IMR-90 (cell line): ENCODE measurements at regions not wholly inside any gene's neighbourhood (a gene's known extent, or its start where the extent isn't known, plus 50 kb on each side); places are given as distances from the start of the nearest gene placed in this dataset.

Experiments
- ATAC-seq: fragments of 200-7000 bp; cut with Tn5 transposase; 2 replicates; pipeline ENCODE4 v1.9.1; 2020; ENCODE audit warnings: low read depth, mild to moderate bottlenecking, moderate library complexity
- BruUV-seq: library from RNA; stranded (reverse); fragments of 400-500 nt; replicated peaks from 2 replicates; lab custom pipeline; 2021; lab: Mats Ljungman, UMichigan
- CTCF ChIA-PET: fragments of 300-600 bp; formaldehyde crosslinking; extraction: SDS; loops from one replicate; lab custom pipeline; 2021; ENCODE audit warnings: antibody characterized with exemption; lab: Yijun Ruan, JAX
- POLR2A ChIA-PET: fragments of 300-600 bp; sonication (Branson Sonifier 250); formaldehyde crosslinking; loops from one replicate; lab custom pipeline; 2022; ENCODE audit warnings: antibody characterized with exemption; ENCODE audit not compliant: unreplicated experiment; lab: Charles Lee
- DNase-seq: peaks from one replicate; pipeline ENCODE4 v3.0.0; 2013
- H2AFZ ChIP-seq: replicated peaks from 2 replicates; pipeline ENCODE3; 2013; ENCODE audit warnings: low read length, mild to moderate bottlenecking; ENCODE audit not compliant: poor library complexity
- H2AK5ac ChIP-seq: 2 replicates; pipeline ENCODE4 v1.6.1; 2013; ENCODE audit warnings: low read depth, low read length, inconsistent platforms
- H2AK9ac ChIP-seq: replicated peaks from 2 replicates; pipeline ENCODE3; 2013; ENCODE audit warnings: mild to moderate bottlenecking, low read depth, low read length, moderate library complexity; ENCODE audit not compliant: poor library complexity
- H2BK120ac ChIP-seq: 2 replicates; pipeline ENCODE4 v1.6.1; 2013; ENCODE audit warnings: low read depth, low read length, inconsistent platforms
- H2BK15ac ChIP-seq: 3 replicates; pipeline ENCODE4 v1.6.1; 2013; ENCODE audit warnings: low read depth, low read length, inconsistent platforms
- H2BK20ac ChIP-seq: 2 replicates; pipeline ENCODE4 v1.6.1; 2013; ENCODE audit warnings: low read depth, mild to moderate bottlenecking, inconsistent platforms, low read length, moderate library complexity
- H2BK5ac ChIP-seq: 2 replicates; pipeline ENCODE4 v1.6.1; 2013; ENCODE audit warnings: mild to moderate bottlenecking, low read depth, low read length, inconsistent platforms; ENCODE audit not compliant: poor library complexity, severe bottlenecking
- H3K14ac ChIP-seq: replicated peaks from 2 replicates; pipeline ENCODE4 v1.6.1; 2013; ENCODE audit warnings: low read depth, low read length, inconsistent platforms
- H3K18ac ChIP-seq: 2 replicates; pipeline ENCODE4 v1.6.1; 2013; ENCODE audit warnings: low read depth, low read length, control low read depth
- H3K23ac ChIP-seq: 2 replicates; pipeline ENCODE4 v1.6.1; 2013; ENCODE audit warnings: low read depth, low read length, inconsistent platforms
- H3K27ac ChIP-seq: 2 replicates; pipeline ENCODE4 v1.5.1; 2013; ENCODE audit warnings: mild to moderate bottlenecking, control low read depth, low read length; ENCODE audit not compliant: insufficient read depth
- H3K27me3 ChIP-seq: 2 replicates; pipeline ENCODE4 v1.6.1; 2013; ENCODE audit warnings: low read length; ENCODE audit not compliant: control insufficient read depth, insufficient read depth
- H3K36me3 ChIP-seq: 2 replicates; pipeline ENCODE4 v1.6.1; 2013; ENCODE audit warnings: low read length, mixed read lengths; ENCODE audit not compliant: control insufficient read depth, insufficient read depth
- H3K4ac ChIP-seq: 2 replicates; pipeline ENCODE4 v1.6.1; 2013; ENCODE audit warnings: low read depth, low read length, inconsistent platforms
- H3K4me1 ChIP-seq: 2 replicates; pipeline ENCODE4 v1.6.1; 2013; ENCODE audit warnings: low read length, mixed read lengths; ENCODE audit not compliant: control insufficient read depth, insufficient read depth
- H3K4me2 ChIP-seq: 2 replicates; pipeline ENCODE4 v1.6.1; 2013; ENCODE audit warnings: low read depth, mild to moderate bottlenecking, control low read depth, low read length, moderate library complexity
- H3K4me3 ChIP-seq: 2 replicates; pipeline ENCODE4 v1.5.1; 2013; ENCODE audit warnings: low read depth, mild to moderate bottlenecking, control low read depth, low read length, moderate library complexity; ENCODE audit not compliant: insufficient read depth
- H3K56ac ChIP-seq: 2 replicates; pipeline ENCODE4 v1.6.1; 2013; ENCODE audit warnings: low read length, inconsistent platforms; ENCODE audit not compliant: insufficient read depth; ENCODE audit errors: extremely low read depth
- H3K79me1 ChIP-seq, 2 experiments: 2 replicates each; pipeline ENCODE4 v1.6.1; 2013; ENCODE audit warnings: low read length in 2 of 2, inconsistent platforms in 1 of 2, low read depth in 1 of 2
- H3K9ac ChIP-seq: 2 replicates; pipeline ENCODE4 v1.6.1; 2013; ENCODE audit warnings: low read depth, low read length, control low read depth
- H3K9me1 ChIP-seq: 2 replicates; pipeline ENCODE4 v1.6.1; 2013; ENCODE audit warnings: low read length, inconsistent platforms; ENCODE audit not compliant: insufficient read depth
- H3K9me3 ChIP-seq: 2 replicates; pipeline ENCODE4 v1.6.1; 2013; ENCODE audit warnings: low read length; ENCODE audit not compliant: control insufficient read depth, insufficient read depth
- H4K20me1 ChIP-seq: 2 replicates; pipeline ENCODE4 v1.6.1; 2013; ENCODE audit warnings: low read length, inconsistent platforms; ENCODE audit not compliant: insufficient read depth
- H4K5ac ChIP-seq: 2 replicates; pipeline ENCODE4 v1.6.1; 2013; ENCODE audit warnings: mild to moderate bottlenecking, low read depth, low read length, control low read depth
- H4K8ac ChIP-seq, 2 experiments: 2 replicates each; pipeline ENCODE4 v1.6.1; 2013; ENCODE audit warnings: low read depth in 2 of 2, low read length in 2 of 2, control low read depth in 1 of 2, inconsistent platforms in 1 of 2
- H4K91ac ChIP-seq: 2 replicates; pipeline ENCODE4 v1.6.1; 2013; ENCODE audit warnings: low read depth, low read length, inconsistent platforms; ENCODE audit not compliant: insufficient read depth
- BHLHE40 ChIP-seq: fragments of 150-350 bp; IDR thresholded peaks from 2 replicates; pipeline ENCODE4 v1.6.1; 2016; ENCODE audit warnings: mild to moderate bottlenecking, low read depth, low read length
- CEBPB ChIP-seq: IDR thresholded peaks from 2 replicates; pipeline ENCODE4 v1.6.1; 2012; ENCODE audit warnings: low read depth, low read length, improper control_type of control experiment
- CTCF ChIP-seq: conservative IDR thresholded peaks from 2 replicates; pipeline ENCODE4 v1.5.1; 2012; ENCODE audit warnings: mild to moderate bottlenecking, low read depth, low read length, improper control_type of control experiment
- MAFK ChIP-seq: IDR thresholded peaks from 2 replicates; pipeline ENCODE4 v1.6.1; 2012; ENCODE audit warnings: low read depth, low read length, improper control_type of control experiment
- MAZ ChIP-seq: IDR thresholded peaks from 2 replicates; pipeline ENCODE4 v1.6.1; 2012; ENCODE audit warnings: low read depth, mild to moderate bottlenecking, low read length, improper control_type of control experiment, moderate library complexity, borderline replicate concordance
- NFE2L2 ChIP-seq: fragments of 150-350 bp; IDR thresholded peaks from 2 replicates; pipeline ENCODE4 v1.6.1; 2016; ENCODE audit warnings: low read depth, mild to moderate bottlenecking, low read length
- SMC3 ChIP-seq: fragments of 150-350 bp; IDR thresholded peaks from 2 replicates; pipeline ENCODE4 v1.6.1; 2016; ENCODE audit warnings: low read depth, mild to moderate bottlenecking, antibody characterized with exemption, low read length, moderate library complexity
- USF2 ChIP-seq: fragments of 150-350 bp; IDR thresholded peaks from 2 replicates; pipeline ENCODE4 v1.6.1; 2017; ENCODE audit warnings: mild to moderate bottlenecking, antibody characterized with exemption, low read length, low read depth
- WGBS, 2 experiments: methylation state at CpG; one replicate each; pipeline versions ENCODE4 v1.1.5 to v1.1.7; 2013; ENCODE audit warnings: missing lambda C conversion rate in 2 of 2; ENCODE audit not compliant: insufficient read length in 1 of 2; ENCODE audit errors: extremely low coverage in 2 of 2; 5-methylcytosine and 5-hydroxymethylcytosine counted together
- dilution Hi-C: fragments of 300-500 bp; cut with HindIII; formaldehyde crosslinking; loops from one replicate; pipeline ENCODE4 v1.14.3; 2018; ENCODE audit warnings: low sequenced_read_pairs; ENCODE audit not compliant: unreplicated experiment
- in situ Hi-C: fragments of 300-500 bp; cut with MboI; formaldehyde crosslinking; loops from 3 replicates; pipeline ENCODE4 v1.14.3; 2019; ENCODE audit warnings: low sequenced_read_pairs, inconsistent platforms, mixed read lengths
- intact Hi-C: fragments of 100-400 bp; cut with micrococcal nuclease; formaldehyde crosslinking; loops from 2 replicates; pipeline ENCODE4 v1.10.0; 2022

GRCh38 chr6:54516321-54516720 is 208.1 kb downstream of the TINAG start:
- intact Hi-C loops = no loop called here
- H2AK9ac ChIP-seq = no peak overlapping the region
- ATAC-seq = no peak
- H3K4me1 ChIP-seq = no peaks in the 10 kb centered on the region
- H3K23ac ChIP-seq = no peak overlapping the region
- TF ChIP-seq SMC3 = no peak
- no peak for TF ChIP-seq CEBPB
- TF ChIP-seq CTCF = no peak
- no peak for TF ChIP-seq NFE2L2
- no peak for TF ChIP-seq MAFK
- TF ChIP-seq BHLHE40 = no peak
- TF ChIP-seq MAZ = no peak
- no peak for TF ChIP-seq USF2
- H3K18ac ChIP-seq = no peak overlapping the region
- H3K27ac ChIP-seq = no peak overlapping the region
- no peak overlapping the region for H2AFZ ChIP-seq
- dilution Hi-C loops = no loop called here
- no peak overlapping the region for H4K8ac ChIP-seq
- no peak overlapping the region for H2BK5ac ChIP-seq
- H3K4ac ChIP-seq = no peak overlapping the region
- H2BK20ac ChIP-seq = no peak overlapping the region
- H3K9me1 ChIP-seq = no peaks in the 10 kb centered on the region
- no peak overlapping the region for H3K4me2 ChIP-seq
- no peak overlapping the region for H2BK120ac ChIP-seq
- H3K36me3 ChIP-seq = no peaks in the 10 kb centered on the region
- ChIA-PET CTCF (no interaction called here), POLR2A (no interaction called here)
- no TSS peak for BruUV-seq
- no peak overlapping the region for H2AK5ac ChIP-seq
- no peaks in the 10 kb centered on the region for H3K27me3 ChIP-seq
- H3K9me3 ChIP-seq = no peaks in the 10 kb centered on the region
- H2BK15ac ChIP-seq = no peak overlapping the region
- no peaks in the 10 kb centered on the region for H4K20me1 ChIP-seq
- H3K4me3 ChIP-seq = no peak overlapping the region
- no peak for DNase-seq
- H4K5ac ChIP-seq = no peak overlapping the region
- no peak overlapping the region for H4K91ac ChIP-seq
- WGBS, 2 experiments = no CpG with 5 or more reads among the region's 1 CpG
- no peak overlapping the region for H3K56ac ChIP-seq
- in situ Hi-C loops = no loop called here
- no peak overlapping the region for H3K14ac ChIP-seq
- no peak overlapping the region for H3K9ac ChIP-seq
- no peaks in the 10 kb centered on the region for H3K79me1 ChIP-seq
